GM18858 (cell line): ENCODE measurements at regions not wholly inside any gene's neighbourhood (a gene's known extent, or its start where the extent isn't known, plus 50 kb on each side); places are given as distances from the start of the nearest gene placed in this dataset.
"Not testable (repeated sequence)": the region's sequence is repeated elsewhere in the genome, so short reads cannot be mapped to it uniquely, and the experiment has no call there.

Experiments used
- ATAC-seq: cut with Tn5 transposase; IDR thresholded peaks from one replicate; pipeline ENCODE4 v1.9.1; 2021; ENCODE audit not compliant: unreplicated experiment

DNA sequence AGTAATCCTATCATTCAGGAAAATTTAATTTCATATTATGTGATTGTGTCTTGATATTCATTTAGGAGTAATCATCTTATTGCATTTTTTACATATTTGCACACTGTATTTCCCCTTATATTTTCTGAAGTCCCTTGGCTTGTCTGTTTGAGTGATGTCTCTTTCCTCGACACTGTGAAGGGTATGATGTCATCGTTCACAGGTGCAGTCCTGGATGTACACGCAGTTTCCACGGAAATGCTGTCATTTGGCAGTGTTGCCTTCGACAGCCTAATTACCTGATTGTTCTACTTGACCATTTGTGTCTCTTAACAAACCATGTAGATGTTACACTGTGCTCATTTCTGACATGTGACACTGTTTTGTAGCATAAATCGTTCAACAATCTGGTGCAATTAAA lies 1277.0 kb downstream of the TMEM121 start:
- no peak for ATAC-seq

- ATAC-seq = no peak
These were observed 1281.1 kb downstream of the TMEM121 start for GRCh38 chr14:106807493-106807892.

DNA sequence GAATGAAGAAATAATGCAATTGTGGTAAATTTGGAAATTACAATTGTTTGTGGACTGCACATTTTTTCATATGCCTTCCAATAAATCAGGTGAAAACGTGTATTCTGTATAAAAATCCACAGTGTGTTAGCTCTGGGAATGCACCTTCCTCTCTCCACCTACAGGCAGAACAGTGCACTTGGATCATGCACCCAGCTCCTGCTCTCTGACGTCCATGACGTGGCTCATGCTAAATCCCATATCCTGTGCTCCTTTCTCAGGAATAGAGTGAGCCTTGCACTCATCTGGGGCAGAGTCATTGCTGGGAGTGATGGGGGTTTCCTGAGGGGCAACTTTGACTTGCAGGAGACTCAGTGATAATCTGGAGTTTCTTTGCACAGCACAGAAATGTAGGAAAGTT lies 1282.1 kb downstream of the TMEM121 start:
- ATAC-seq = no peak

DNA sequence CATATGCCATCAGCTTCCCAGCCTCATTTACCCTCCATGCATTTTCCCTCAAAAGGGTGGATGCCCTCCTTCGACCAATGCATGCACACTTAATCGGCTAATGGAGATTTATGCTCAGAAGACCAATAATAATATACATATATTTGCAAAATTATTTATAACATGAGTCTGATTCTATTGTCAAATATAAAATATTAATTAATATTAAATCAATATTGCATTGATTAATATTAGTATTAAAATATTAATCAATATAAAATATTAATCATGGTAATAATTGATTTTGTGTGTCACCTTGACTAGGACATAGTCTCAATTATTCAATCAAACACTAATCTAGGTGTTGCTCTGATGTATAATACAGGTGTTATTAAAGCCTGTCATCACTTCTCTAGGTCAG lies 1282.5 kb downstream of the TMEM121 start:
- ATAC-seq = no peak

DNA sequence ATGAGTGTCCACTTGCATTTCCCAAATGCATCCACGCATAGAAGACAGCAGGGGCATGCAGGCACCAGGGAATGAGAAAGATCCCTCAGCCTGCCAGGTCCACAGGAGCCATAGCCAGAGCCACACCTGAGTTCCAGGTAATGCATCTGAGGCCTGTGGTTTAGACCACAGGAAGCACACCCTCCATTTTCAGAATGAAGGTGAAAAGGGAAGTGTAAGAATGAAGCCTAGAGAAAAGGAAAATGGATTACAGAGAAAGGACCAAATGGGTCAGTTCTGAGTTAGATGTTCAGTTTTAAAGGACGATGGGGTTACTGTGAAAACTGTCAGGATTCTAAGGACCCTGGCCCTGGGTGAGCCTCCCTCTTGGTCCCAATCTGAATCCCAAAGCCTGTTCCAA lies 1283.2 kb downstream of the TMEM121 start:
- ATAC-seq = no peak

- not testable (repeated sequence) for ATAC-seq
These were observed 1283.8 kb downstream of the TMEM121 start for GRCh38 chr14:106810168-106810567.

DNA sequence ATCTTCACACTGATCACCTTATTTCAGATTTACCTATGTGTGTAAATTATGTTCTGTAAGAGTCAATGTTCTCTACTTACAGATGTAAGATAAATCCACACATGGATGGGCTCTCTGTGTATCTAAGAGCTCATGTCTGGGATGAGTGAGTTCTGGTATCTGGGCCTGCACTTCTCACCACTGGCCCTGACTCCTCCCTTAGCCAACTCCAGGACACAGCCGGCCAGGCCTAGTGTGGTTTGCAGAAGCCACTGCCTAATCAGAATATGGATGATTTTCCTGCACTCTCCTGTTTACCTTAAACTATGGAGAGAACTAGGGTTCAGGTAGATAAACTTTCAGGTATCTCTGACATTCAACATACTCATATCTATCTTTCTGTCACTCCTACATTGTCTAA lies 1284.8 kb downstream of the TMEM121 start:
- no peak for ATAC-seq

- no peak for ATAC-seq
These were observed 1286.5 kb downstream of the TMEM121 start for GRCh38 chr14:106812788-106813476.

- ATAC-seq = no peak
These were observed 1287.1 kb downstream of the TMEM121 start for GRCh38 chr14:106813477-106813823.

DNA sequence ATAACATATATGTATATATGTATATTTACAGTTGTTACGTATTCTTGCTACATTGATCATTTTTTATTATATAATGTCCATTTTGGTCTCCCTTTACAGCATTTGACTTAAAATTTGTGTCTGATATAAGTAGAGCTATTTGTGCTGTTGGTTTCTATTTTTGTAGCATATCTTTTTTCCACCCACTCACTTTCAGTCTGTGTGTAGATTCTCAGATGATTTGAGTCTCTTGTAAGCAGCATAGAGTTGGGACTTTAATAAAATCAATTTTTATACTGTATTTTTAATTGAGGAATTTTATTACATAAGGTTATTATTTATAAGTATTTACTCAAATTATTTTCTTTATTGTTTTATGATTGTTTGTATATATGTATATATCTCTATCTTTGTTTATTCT lies 1293.7 kb downstream of the TMEM121 start:
- no peak for ATAC-seq

GRCh38 chr14:106821119-106821518 lies 1294.7 kb downstream of the TMEM121 start:
- no peak for ATAC-seq

GRCh38 chr14:106822905-106823304 lies 1296.5 kb downstream of the TMEM121 start:
- ATAC-seq = no peak

DNA sequence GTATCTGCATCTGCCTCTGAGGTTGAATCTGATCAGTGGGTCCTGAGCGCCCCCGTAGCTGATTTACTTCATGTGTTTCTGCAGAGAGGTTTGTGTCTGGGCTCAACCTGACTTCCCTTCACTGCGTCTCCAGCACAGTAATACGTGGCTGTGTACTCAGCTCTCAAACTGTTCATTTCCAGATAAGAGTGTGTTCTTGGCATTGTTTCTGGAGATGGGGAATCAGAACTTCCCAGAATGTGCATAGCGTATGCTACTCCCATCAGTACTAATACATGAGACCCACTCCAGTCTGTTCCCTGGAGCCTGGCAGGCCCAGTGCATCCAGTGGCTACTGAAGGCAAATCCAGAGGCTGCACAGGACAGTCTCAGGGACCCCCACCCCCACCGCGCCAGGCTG lies 1297.2 kb downstream of the TMEM121 start:
- no peak for ATAC-seq

- no peak for ATAC-seq
These were observed 1300.5 kb downstream of the TMEM121 start for GRCh38 chr14:106826833-106827369.

DNA sequence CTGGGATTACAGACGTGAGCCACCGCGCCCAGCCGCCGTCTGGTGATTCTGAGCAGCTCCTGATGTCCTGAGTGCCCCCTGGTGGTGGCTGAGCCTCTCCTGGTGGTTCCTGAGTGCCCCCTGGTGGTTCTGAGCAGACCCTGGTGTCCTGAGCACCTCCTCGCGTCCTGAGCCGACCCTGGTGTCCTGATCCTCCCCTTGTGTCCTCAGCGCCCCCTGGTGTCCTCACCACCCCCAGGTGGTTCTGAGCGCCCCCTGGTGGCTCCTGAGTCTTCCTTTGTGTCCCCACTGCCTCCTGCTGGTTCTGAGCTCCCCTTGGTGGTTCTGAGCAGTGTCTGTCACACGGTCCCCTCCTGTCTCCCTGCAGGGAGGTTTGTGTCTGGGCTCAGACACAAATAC lies 1304.9 kb downstream of the TMEM121 start:
- ATAC-seq = no peak

DNA sequence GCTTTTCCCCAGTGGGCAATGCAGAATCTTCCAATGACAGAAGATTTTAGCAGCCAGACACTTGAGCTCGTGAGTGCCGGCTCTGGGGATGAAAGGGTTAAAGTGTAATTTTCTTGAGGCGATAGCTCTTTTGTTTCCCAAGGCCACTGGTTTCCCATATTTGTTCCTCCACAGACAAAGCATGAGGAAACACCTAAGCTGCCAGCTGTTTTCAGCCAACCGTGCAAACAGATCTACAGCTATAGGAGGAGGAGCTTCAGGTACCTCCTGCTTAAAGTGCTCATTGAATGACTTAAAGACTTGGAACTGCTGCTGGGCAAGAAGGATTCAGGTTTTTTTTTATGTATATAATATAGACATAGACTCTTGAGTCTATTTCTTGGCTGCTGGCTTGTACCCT lies 1311.5 kb downstream of the TMEM121 start:
- no peak for ATAC-seq

GRCh38 chr14:106838991-106839769 lies 1312.8 kb downstream of the TMEM121 start:
- no peak for ATAC-seq

DNA sequence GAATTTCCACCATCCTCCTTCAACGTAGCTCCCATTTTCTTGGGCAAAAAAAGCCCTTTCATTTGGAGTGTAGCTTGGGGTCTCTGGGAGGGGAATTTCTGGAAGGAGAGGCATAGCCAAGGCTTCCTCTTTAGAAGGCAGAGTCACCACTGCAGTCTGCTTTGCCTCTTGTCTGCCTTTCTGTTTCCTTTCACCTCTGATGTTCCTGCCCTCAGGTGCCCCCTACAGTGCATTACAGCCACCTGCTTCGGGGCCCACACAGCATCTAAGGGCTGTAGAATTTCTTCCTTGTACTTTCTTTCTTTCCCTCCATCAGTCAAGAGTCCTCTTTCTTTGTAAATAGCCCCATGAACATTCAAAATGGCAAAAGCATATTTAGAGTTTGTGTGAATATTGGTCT lies 1313.9 kb downstream of the TMEM121 start:
- no peak for ATAC-seq

DNA sequence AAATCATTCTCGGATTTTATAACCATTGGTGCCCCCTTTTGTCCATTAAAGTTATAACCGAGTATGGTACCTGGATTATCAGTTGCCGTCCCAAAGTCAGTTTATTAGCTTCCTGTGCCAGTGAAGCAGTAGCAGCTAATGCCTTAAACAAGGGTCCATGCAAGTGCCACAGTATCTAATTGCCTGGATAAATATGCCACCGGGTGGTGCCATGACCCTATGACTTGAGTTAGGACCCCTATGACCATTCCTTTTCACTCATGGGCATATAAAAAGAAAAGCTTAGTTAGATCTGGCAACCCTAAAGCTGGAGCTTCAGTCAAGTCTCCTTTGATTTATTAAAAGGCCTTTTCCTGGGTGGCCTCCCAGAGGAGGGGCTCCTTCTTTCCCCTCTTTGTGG lies 1314.6 kb downstream of the TMEM121 start:
- no peak for ATAC-seq

- no peak for ATAC-seq
These were observed 1315.3 kb downstream of the TMEM121 start for GRCh38 chr14:106841701-106842100.

DNA sequence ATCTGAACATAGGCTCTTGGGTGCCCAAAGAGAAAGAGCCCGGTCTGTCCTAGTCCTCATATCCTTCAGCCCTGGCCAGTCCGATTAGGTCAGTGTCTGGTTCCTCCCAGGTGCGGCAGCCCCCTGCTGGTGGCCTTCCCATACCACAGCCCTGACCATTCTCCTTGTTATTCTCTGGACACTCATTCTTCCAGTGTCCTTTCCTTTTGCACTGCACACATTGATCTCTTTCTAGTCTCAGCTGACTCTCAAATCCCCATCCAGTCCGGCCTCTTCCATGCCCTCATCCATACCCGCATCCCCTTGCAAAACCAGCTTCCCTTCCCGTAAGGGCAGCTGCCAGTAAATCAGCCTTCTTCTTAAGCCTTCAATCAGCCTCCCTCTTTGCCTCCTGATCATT lies 1316.3 kb downstream of the TMEM121 start:
- ATAC-seq = no peak

DNA sequence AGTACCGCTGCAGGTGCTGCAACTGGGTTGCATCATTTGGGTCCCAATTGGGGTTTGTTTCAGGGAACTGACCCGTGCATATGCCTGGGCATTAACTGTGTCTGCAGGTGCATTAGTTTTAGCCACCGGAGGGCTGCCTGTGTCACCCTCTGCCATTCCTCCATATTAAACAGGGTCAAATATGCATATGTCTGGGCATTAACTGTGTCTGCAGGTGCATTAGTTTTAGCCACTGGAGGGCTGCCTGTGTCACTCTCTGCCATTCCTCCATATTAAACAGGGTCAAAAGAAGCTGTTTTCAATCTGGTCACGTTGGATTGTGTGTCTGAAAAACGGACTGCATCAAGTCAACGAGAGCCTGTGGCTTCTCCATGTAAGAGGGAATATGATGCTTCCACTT lies 1317.0 kb downstream of the TMEM121 start:
- ATAC-seq = no peak
